Activated CD4-positive, alpha-beta T cell treated with anti-CD3 and anti-CD28 coated beads, Interleukin-10, Interleukin-2, amounts not matched to agents 100 ng/mL and 50 ng/mL, durations not matched to agents 16 hours and 8 hours (primary cell): ENCODE measurements at regions not wholly inside any gene's neighbourhood (a gene's known extent, or its start where the extent isn't known, plus 50 kb on each side); places are given as distances from the start of the nearest gene placed in this dataset.

Experiments used
- DNase-seq: peaks from one replicate; pipeline ENCODE4 v3.0.0-alpha.2; 2020

GRCh38 chr11:114811971-114812370 lies 133.6 kb downstream of the NXPE2 start:
- no peak for DNase-seq

- no peak for DNase-seq
These were observed 134.4 kb downstream of the NXPE2 start for GRCh38 chr11:114812733-114813132.

GRCh38 chr11:114813189-114813718 lies 134.9 kb downstream of the NXPE2 start:
- no peak for DNase-seq

- DNase-seq, result no peak
These were observed 136.8 kb downstream of the NXPE2 start for GRCh38 chr11:114815176-114815575.

GRCh38 chr11:114815761-114816160 lies 137.4 kb downstream of the NXPE2 start:
- DNase-seq, result no peak

- DNase-seq, result no peak
These were observed 138.5 kb downstream of the NXPE2 start for GRCh38 chr11:114816791-114817190.

GRCh38 chr11:114818382-114818781 lies 140.1 kb downstream of the NXPE2 start:
- no peak for DNase-seq

GRCh38 chr11:114819028-114819427 lies 140.7 kb downstream of the NXPE2 start:
- no peak for DNase-seq

- DNase-seq, result no peak
These were observed 142.3 kb downstream of the NXPE2 start for GRCh38 chr11:114820621-114821020.

- DNase-seq, result no peak
These were observed 143.5 kb downstream of the NXPE2 start for GRCh38 chr11:114821621-114822412.

GRCh38 chr11:114826910-114827442 lies 148.6 kb downstream of the NXPE2 start:
- DNase-seq, result no peak

GRCh38 chr11:114827736-114828135 lies 149.4 kb downstream of the NXPE2 start:
- DNase-seq, result no peak

- DNase-seq, result no peak
These were observed 154.3 kb downstream of the NXPE2 start for GRCh38 chr11:114832532-114833125.

GRCh38 chr11:114836161-114836560 lies 157.8 kb downstream of the NXPE2 start:
- no peak for DNase-seq

GRCh38 chr11:114844896-114845295 lies 166.6 kb downstream of the NXPE2 start:
- no peak for DNase-seq

GRCh38 chr11:114845766-114846415 lies 167.6 kb downstream of the NXPE2 start:
- DNase-seq, result no peak

GRCh38 chr11:114846416-114846791 lies 168.1 kb downstream of the NXPE2 start:
- no peak for DNase-seq

GRCh38 chr11:114847306-114847975 lies 169.1 kb downstream of the NXPE2 start:
- DNase-seq, result no peak

GRCh38 chr11:114848027-114848426 lies 169.7 kb downstream of the NXPE2 start:
- no peak for DNase-seq

- no peak for DNase-seq
These were observed 179.0 kb downstream of the NXPE2 start for GRCh38 chr11:114857281-114857680.

GRCh38 chr11:114864896-114865295 lies 186.6 kb downstream of the NXPE2 start:
- DNase-seq, result no peak

- no peak for DNase-seq
These were observed 197.9 kb downstream of the NXPE2 start for GRCh38 chr11:114876234-114876633.

GRCh38 chr11:114877976-114878375 lies 199.6 kb downstream of the NXPE2 start:
- DNase-seq, result no peak
